Loucy (cell line): ENCODE measurements at regions not wholly inside any gene's neighbourhood (a gene's known extent, or its start where the extent isn't known, plus 50 kb on each side); places are given as distances from the start of the nearest gene placed in this dataset.

ENCODE experiments used
- CTCF ChIP-seq: fragments of 200-600 bp; sonication (generic); conservative IDR thresholded peaks from 2 replicates; pipeline ENCODE4 v1.5.1; 2014; ENCODE audit warnings: mild to moderate bottlenecking, antibody characterized with exemption, low read length
- EZH2phosphoT487 ChIP-seq: fragments of 200-600 bp; IDR thresholded peaks from 2 replicates; pipeline ENCODE4 v1.6.1; 2018; ENCODE audit warnings: antibody characterized with exemption, mild to moderate bottlenecking, moderate library complexity, borderline replicate concordance

DNA sequence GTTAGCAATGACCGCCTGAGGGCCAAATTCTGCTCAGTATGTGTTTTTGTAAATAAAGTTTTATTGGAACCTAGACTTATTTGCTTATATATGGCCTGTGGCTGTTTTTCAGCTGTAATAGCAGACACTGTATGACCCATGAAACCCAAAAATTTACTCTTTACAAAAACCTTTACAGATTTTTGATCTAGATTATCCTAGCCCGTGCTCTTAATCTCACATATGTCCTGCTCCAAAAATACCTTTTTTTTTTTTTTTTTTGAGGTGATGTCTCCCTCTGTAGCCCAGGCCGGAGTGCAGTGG is 148.0 kb upstream of the ZNF217 start:
- TF ChIP-seq EZH2phosphoT487: no peak
- no peak for TF ChIP-seq CTCF
